ENCODE measurements at regions not wholly inside any gene's neighbourhood (a gene's known extent, or its start where the extent isn't known, plus 50 kb on each side); places are given as distances from the start of the nearest gene placed in this dataset.

- Histone ChIP-seq H3K27me3 (ENCODE audit: control insufficient read depth in 1 of 2, insufficient read depth in 2 of 2, low read length in 1 of 2) (no peaks in the 10 kb centered on the region), H3K36me3 (ENCODE audit: control insufficient read depth in 1 of 2, insufficient read depth in 2 of 2, low read length in 1 of 2) (no peaks in the 10 kb centered on the region), H3K27ac (ENCODE audit: low read depth in 1 of 2, low read length in 2 of 2) (no peak overlapping the region), H3K4me1 (ENCODE audit: control insufficient read depth in 1 of 2, insufficient read depth in 2 of 2, low read length in 2 of 2) (no peaks in the 10 kb centered on the region), H3K4me3 (ENCODE audit: low read length in 2 of 2) (no peak overlapping the region), H3K9me3 (ENCODE audit: control insufficient read depth, low read length) (no peaks in the 10 kb centered on the region)
- ATAC-seq (ENCODE audit: low FRiP score) (no peak), DNase-seq (no peak)
- intact Hi-C loops (cut with DNase I): no loop called here
- WGBS, 2 donors: 72 to 81% methylated on average over 4 of the region's 4 CpGs
Measured at GRCh38 chr11:110894224-110894623, 182.0 kb upstream of the ARHGAP20 start.

- H3K4me3 ChIP-seq (ENCODE audit: low read length in 2 of 2): no peak overlapping the region
- no peak overlapping the region for H3K27ac ChIP-seq (ENCODE audit: low read depth in 1 of 2, low read length in 2 of 2)
- H3K9me3 ChIP-seq (ENCODE audit: control insufficient read depth, low read length): no peaks in the 10 kb centered on the region
- no peaks in the 10 kb centered on the region for H3K4me1 ChIP-seq (ENCODE audit: control insufficient read depth in 1 of 2, insufficient read depth in 2 of 2, low read length in 2 of 2)
- intact Hi-C loops (cut with DNase I): no loop called here
- ATAC-seq (ENCODE audit: low FRiP score): no peak
- DNase-seq: no peak
- no peaks in the 10 kb centered on the region for H3K36me3 ChIP-seq (ENCODE audit: control insufficient read depth in 1 of 2, insufficient read depth in 2 of 2, low read length in 1 of 2)
- no peaks in the 10 kb centered on the region for H3K27me3 ChIP-seq (ENCODE audit: control insufficient read depth in 1 of 2, insufficient read depth in 2 of 2, low read length in 1 of 2)
- WGBS, 2 donors: 41 to 42% methylated on average over 4 of the region's 4 CpGs
Measured at GRCh38 chr11:110892741-110893285, 180.6 kb upstream of the ARHGAP20 start.

GRCh38 chr11:110891411-110891810, 179.2 kb upstream of the ARHGAP20 start:
- WGBS, 2 donors: 90 to 95% methylated on average over 1 of the region's 1 CpG
- no peaks in the 10 kb centered on the region for H3K9me3 ChIP-seq (ENCODE audit: control insufficient read depth, low read length)
- no peaks in the 10 kb centered on the region for H3K4me1 ChIP-seq (ENCODE audit: control insufficient read depth in 1 of 2, insufficient read depth in 2 of 2, low read length in 2 of 2)
- H3K4me3 ChIP-seq (ENCODE audit: low read length in 2 of 2): no peak overlapping the region
- no peaks in the 10 kb centered on the region for H3K36me3 ChIP-seq (ENCODE audit: control insufficient read depth in 1 of 2, insufficient read depth in 2 of 2, low read length in 1 of 2)
- intact Hi-C loops (cut with DNase I): no loop called here
- no peak for ATAC-seq (ENCODE audit: low FRiP score)
- H3K27ac ChIP-seq (ENCODE audit: low read depth in 1 of 2, low read length in 2 of 2): no peak overlapping the region
- H3K27me3 ChIP-seq (ENCODE audit: control insufficient read depth in 1 of 2, insufficient read depth in 2 of 2, low read length in 1 of 2): no peaks in the 10 kb centered on the region
- no peak for DNase-seq

- no peak overlapping the region for H3K4me3 ChIP-seq (ENCODE audit: low read length in 2 of 2)
- DNase-seq (no peak), ATAC-seq (ENCODE audit: low FRiP score) (no peak)
- no peak overlapping the region for H3K27ac ChIP-seq (ENCODE audit: low read depth in 1 of 2, low read length in 2 of 2)
- intact Hi-C loops (cut with DNase I): no loop called here
- no peaks in the 10 kb centered on the region for H3K27me3 ChIP-seq (ENCODE audit: control insufficient read depth in 1 of 2, insufficient read depth in 2 of 2, low read length in 1 of 2)
- H3K36me3 ChIP-seq (ENCODE audit: control insufficient read depth in 1 of 2, insufficient read depth in 2 of 2, low read length in 1 of 2): no peaks in the 10 kb centered on the region
- no peaks in the 10 kb centered on the region for H3K9me3 ChIP-seq (ENCODE audit: control insufficient read depth, low read length)
- H3K4me1 ChIP-seq (ENCODE audit: control insufficient read depth in 1 of 2, insufficient read depth in 2 of 2, low read length in 2 of 2): no peaks in the 10 kb centered on the region
Measured at GRCh38 chr11:110890995-110891394, 178.8 kb upstream of the ARHGAP20 start.

- ATAC-seq (ENCODE audit: low FRiP score): no peak
- no peaks in the 10 kb centered on the region for H3K36me3 ChIP-seq (ENCODE audit: control insufficient read depth in 1 of 2, insufficient read depth in 2 of 2, low read length in 1 of 2)
- 83 to 93% methylated on average over 3 of the region's 3 CpGs for WGBS, 2 donors
- H3K27ac ChIP-seq (ENCODE audit: low read depth in 1 of 2, low read length in 2 of 2): no peak overlapping the region
- H3K27me3 ChIP-seq (ENCODE audit: control insufficient read depth in 1 of 2, insufficient read depth in 2 of 2, low read length in 1 of 2): no peaks in the 10 kb centered on the region
- H3K9me3 ChIP-seq (ENCODE audit: control insufficient read depth, low read length): no peaks in the 10 kb centered on the region
- no peak for DNase-seq
- intact Hi-C loops (cut with DNase I): no loop called here
- H3K4me3 ChIP-seq (ENCODE audit: low read length in 2 of 2): no peak overlapping the region
- no peaks in the 10 kb centered on the region for H3K4me1 ChIP-seq (ENCODE audit: control insufficient read depth in 1 of 2, insufficient read depth in 2 of 2, low read length in 2 of 2)
Measured at GRCh38 chr11:110886288-110886970, 174.2 kb upstream of the ARHGAP20 start.

DNA sequence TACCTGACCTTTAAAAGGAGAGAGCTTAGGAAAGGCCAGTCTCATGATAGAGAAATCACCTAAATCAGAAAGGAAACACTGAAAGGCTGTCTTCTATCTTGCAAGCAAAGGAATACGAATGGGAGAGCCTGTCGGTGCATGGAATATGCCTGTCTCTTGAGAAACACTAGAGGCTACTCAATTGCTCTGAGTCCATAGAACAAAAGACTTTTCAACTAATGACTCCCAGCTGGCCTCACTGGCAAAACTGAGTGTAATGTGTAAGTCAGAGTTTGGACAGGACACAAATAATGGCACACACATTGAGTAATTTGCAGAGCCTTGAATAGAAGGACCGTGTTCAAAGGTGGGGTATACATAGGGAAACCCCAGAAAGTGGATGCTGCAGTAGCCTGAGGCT, 171.0 kb upstream of the ARHGAP20 start:
- H3K4me1 ChIP-seq (ENCODE audit: control insufficient read depth in 1 of 2, insufficient read depth in 2 of 2, low read length in 2 of 2): no peaks in the 10 kb centered on the region
- intact Hi-C loops (cut with DNase I): no loop called here
- H3K27me3 ChIP-seq (ENCODE audit: control insufficient read depth in 1 of 2, insufficient read depth in 2 of 2, low read length in 1 of 2): no peaks in the 10 kb centered on the region

DNA sequence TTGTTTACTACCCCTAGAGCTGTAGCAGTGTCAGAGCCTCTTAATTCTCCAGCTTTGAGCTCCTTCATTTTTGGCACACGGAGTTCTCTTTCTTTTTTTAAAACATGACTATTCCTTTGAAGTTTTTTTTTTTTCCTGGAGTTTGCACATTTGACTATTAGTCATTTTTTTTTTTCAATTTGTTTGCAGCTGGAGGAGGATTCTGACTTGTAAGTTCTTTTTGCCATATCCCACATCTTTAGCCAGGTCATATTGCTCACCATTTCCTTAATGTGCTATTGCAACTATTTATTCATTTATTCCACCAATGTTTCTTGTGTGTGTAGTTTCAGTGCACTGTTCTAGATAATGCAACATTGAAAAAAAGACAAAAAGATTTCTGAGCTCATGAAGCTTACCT, 166.3 kb upstream of the ARHGAP20 start:
- 65 to 72% methylated on average over 1 of the region's 1 CpG for WGBS, 2 donors
- no peak overlapping the region for H3K27ac ChIP-seq (ENCODE audit: low read depth in 1 of 2, low read length in 2 of 2)
- no peak for ATAC-seq (ENCODE audit: low FRiP score)

More for the DNA sequence above, 171.0 kb upstream of the ARHGAP20 start:
- Histone ChIP-seq H3K9me3 (ENCODE audit: control insufficient read depth, low read length) (no peaks in the 10 kb centered on the region), H3K27ac (ENCODE audit: low read depth in 1 of 2, low read length in 2 of 2) (no peak overlapping the region), H3K36me3 (ENCODE audit: control insufficient read depth in 1 of 2, insufficient read depth in 2 of 2, low read length in 1 of 2) (no peaks in the 10 kb centered on the region), H3K4me3 (ENCODE audit: low read length in 2 of 2) (no peak overlapping the region)
- DNase-seq: no peak
- 34 to 40% methylated on average over 3 of the region's 3 CpGs for whole genome bisulfite sequencing, 2 donors
- no peak for ATAC-seq (ENCODE audit: low FRiP score)

DNA sequence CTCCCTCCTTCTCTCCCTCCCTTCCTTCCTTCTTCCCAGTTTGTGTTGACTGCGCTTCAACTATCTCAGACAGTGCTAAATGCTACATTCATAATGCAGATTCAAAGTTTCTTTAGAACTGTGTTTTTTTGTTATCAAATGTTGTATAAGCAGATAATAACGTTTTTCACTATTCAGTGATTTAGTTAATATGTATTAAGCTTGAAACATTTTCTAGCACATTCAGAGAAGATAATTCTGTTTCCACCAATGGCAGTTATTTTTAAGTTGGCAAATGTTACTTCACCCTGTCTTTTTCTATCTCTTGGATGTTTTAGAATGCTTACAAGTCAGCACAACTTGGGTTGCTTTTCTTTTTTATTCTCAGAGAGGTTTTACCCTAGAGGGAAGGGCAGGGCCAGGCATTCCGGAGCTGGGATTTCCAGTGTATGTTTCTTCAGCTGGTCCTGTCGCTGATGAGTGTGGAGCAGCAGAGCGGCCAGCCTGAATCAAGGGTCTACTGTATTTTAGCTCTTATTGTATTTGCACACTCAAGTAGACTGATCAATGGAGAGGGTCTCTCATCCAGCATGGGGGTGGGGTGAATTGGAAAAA, 162.3 kb upstream of the ARHGAP20 start:
- H3K36me3 ChIP-seq (ENCODE audit: control insufficient read depth in 1 of 2, insufficient read depth in 2 of 2, low read length in 1 of 2): no peaks in the 10 kb centered on the region
- ATAC-seq (ENCODE audit: low FRiP score) (no peak), DNase-seq (no peak)
- intact Hi-C loops (cut with DNase I): no loop called here
- H3K9me3 ChIP-seq (ENCODE audit: control insufficient read depth, low read length): no peaks in the 10 kb centered on the region
- 29 to 33% methylated on average over 5 of the region's 5 CpGs for WGBS, 2 donors
- H3K4me3 ChIP-seq (ENCODE audit: low read length in 2 of 2): no peak overlapping the region
- H3K27ac ChIP-seq (ENCODE audit: low read depth in 1 of 2, low read length in 2 of 2): no peak overlapping the region
- no peaks in the 10 kb centered on the region for H3K4me1 ChIP-seq (ENCODE audit: control insufficient read depth in 1 of 2, insufficient read depth in 2 of 2, low read length in 2 of 2)
- H3K27me3 ChIP-seq (ENCODE audit: control insufficient read depth in 1 of 2, insufficient read depth in 2 of 2, low read length in 1 of 2): no peaks in the 10 kb centered on the region

More for the DNA sequence above, 166.3 kb upstream of the ARHGAP20 start:
- no peaks in the 10 kb centered on the region for H3K9me3 ChIP-seq (ENCODE audit: control insufficient read depth, low read length)
- H3K4me3 ChIP-seq (ENCODE audit: low read length in 2 of 2): no peak overlapping the region
- DNase-seq: no peak
- H3K36me3 ChIP-seq (ENCODE audit: control insufficient read depth in 1 of 2, insufficient read depth in 2 of 2, low read length in 1 of 2): no peaks in the 10 kb centered on the region
- no peaks in the 10 kb centered on the region for H3K27me3 ChIP-seq (ENCODE audit: control insufficient read depth in 1 of 2, insufficient read depth in 2 of 2, low read length in 1 of 2)
- intact Hi-C loops (cut with DNase I): no loop called here
- no peaks in the 10 kb centered on the region for H3K4me1 ChIP-seq (ENCODE audit: control insufficient read depth in 1 of 2, insufficient read depth in 2 of 2, low read length in 2 of 2)

GRCh38 chr11:110873975-110874374, 161.7 kb upstream of the ARHGAP20 start:
- ATAC-seq (ENCODE audit: low FRiP score): no peak
- H3K27ac ChIP-seq (ENCODE audit: low read depth in 1 of 2, low read length in 2 of 2): no peak overlapping the region
- WGBS, 2 donors: 91 to 92% methylated on average over 1 of the region's 1 CpG

More at GRCh38 chr11:110873975-110874374, 161.7 kb upstream of the ARHGAP20 start:
- Histone ChIP-seq H3K4me3 (ENCODE audit: low read length in 2 of 2) (no peak overlapping the region), H3K36me3 (ENCODE audit: control insufficient read depth in 1 of 2, insufficient read depth in 2 of 2, low read length in 1 of 2) (no peaks in the 10 kb centered on the region), H3K27me3 (ENCODE audit: control insufficient read depth in 1 of 2, insufficient read depth in 2 of 2, low read length in 1 of 2) (no peaks in the 10 kb centered on the region), H3K9me3 (ENCODE audit: control insufficient read depth, low read length) (no peaks in the 10 kb centered on the region), H3K4me1 (ENCODE audit: control insufficient read depth in 1 of 2, insufficient read depth in 2 of 2, low read length in 2 of 2) (no peaks in the 10 kb centered on the region)
- intact Hi-C loops (cut with DNase I): no loop called here
- no peak for DNase-seq

Measured in aorta (tissue), 5 donors.